ENCODE measurements at regions not wholly inside any gene's neighbourhood (a gene's known extent, or its start where the extent isn't known, plus 50 kb on each side); places are given as distances from the start of the nearest gene placed in this dataset.

GRCh38 chr4:141814499-141814898 is 178.1 kb downstream of the IL15 start:
- TF ChIP-seq MIER2 (CRISPR knock-in tag; IDR thresholded peaks at IDR 0.05) (no peak), ZNF256 (CRISPR knock-in tag; conservative IDR thresholded peaks at IDR 0.05) (no peak), ZNF75D (CRISPR knock-in tag; IDR thresholded peaks at IDR 0.05; ENCODE audit: borderline replicate concordance) (no peak), ATF2 (CRISPR knock-in tag; IDR thresholded peaks at IDR 0.05) (no peak), KMT2B (CRISPR knock-in tag; IDR thresholded peaks at IDR 0.05) (no peak)
- TF ChIP-seq, protein P1, sequence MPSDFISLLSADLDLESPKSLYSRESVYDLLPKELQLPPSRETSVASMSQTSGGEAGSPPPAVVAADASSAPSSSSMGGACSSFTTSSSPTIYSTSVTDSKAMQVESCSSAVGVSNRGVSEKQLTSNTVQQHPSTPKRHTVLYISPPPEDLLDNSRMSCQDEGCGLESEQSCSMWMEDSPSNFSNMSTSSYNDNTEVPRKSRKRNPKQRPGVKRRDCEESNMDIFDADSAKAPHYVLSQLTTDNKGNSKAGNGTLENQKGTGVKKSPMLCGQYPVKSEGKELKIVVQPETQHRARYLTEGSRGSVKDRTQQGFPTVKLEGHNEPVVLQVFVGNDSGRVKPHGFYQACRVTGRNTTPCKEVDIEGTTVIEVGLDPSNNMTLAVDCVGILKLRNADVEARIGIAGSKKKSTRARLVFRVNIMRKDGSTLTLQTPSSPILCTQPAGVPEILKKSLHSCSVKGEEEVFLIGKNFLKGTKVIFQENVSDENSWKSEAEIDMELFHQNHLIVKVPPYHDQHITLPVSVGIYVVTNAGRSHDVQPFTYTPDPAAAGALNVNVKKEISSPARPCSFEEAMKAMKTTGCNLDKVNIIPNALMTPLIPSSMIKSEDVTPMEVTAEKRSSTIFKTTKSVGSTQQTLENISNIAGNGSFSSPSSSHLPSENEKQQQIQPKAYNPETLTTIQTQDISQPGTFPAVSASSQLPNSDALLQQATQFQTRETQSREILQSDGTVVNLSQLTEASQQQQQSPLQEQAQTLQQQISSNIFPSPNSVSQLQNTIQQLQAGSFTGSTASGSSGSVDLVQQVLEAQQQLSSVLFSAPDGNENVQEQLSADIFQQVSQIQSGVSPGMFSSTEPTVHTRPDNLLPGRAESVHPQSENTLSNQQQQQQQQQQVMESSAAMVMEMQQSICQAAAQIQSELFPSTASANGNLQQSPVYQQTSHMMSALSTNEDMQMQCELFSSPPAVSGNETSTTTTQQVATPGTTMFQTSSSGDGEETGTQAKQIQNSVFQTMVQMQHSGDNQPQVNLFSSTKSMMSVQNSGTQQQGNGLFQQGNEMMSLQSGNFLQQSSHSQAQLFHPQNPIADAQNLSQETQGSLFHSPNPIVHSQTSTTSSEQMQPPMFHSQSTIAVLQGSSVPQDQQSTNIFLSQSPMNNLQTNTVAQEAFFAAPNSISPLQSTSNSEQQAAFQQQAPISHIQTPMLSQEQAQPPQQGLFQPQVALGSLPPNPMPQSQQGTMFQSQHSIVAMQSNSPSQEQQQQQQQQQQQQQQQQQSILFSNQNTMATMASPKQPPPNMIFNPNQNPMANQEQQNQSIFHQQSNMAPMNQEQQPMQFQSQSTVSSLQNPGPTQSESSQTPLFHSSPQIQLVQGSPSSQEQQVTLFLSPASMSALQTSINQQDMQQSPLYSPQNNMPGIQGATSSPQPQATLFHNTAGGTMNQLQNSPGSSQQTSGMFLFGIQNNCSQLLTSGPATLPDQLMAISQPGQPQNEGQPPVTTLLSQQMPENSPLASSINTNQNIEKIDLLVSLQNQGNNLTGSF (CRISPR knock-in tag; IDR thresholded peaks at IDR 0.05) = no peak
- Histone ChIP-seq H3K4me3 (replicated peaks in 1 of 3; ENCODE audit: insufficient read depth in 1 of 3, low read depth in 2 of 3, low read length in 3 of 3) (no peak overlapping the region), H3K9me3 (ENCODE audit: low read length) (peaks cover 30% of the 10 kb centered on the region; the same call in 1 of the 2 replicates), H2AFZ (ENCODE audit: low read length) (no peak overlapping the region), H3K4me1 (ENCODE audit: insufficient read depth, low read length) (no peaks in the 10 kb centered on the region), H3K4me2 (ENCODE audit: low read depth, low read length) (no peak overlapping the region), H3K36me3 (replicated peaks in 1 of 2; ENCODE audit: control insufficient read depth in 1 of 2, insufficient read depth in 2 of 2, low read length in 2 of 2) (no peaks in the 10 kb centered on the region), H3K27ac (ENCODE audit: extremely low read length, insufficient read depth, low read length) (no peak overlapping the region), H3K79me2 (ENCODE audit: insufficient read depth, low read length) (no peaks in the 10 kb centered on the region), H3K9ac (ENCODE audit: insufficient read depth, low read depth, low read length) (no peak overlapping the region), H3K27me3 (ENCODE audit: control insufficient read depth in 1 of 2, insufficient read depth in 2 of 2, low read length in 2 of 2) (no peaks in the 10 kb centered on the region), H4K20me1 (ENCODE audit: insufficient read depth, low read length) (no peaks in the 10 kb centered on the region)
- POLR2A ChIA-PET = no interaction called here
- FAIRE-seq (no peak), DNase-seq (ENCODE audit: low spot score) (no peak), ATAC-seq (no peak)
- intact Hi-C loops (cut with micrococcal nuclease; ENCODE audit: unreplicated experiment) (no loop called here), in situ Hi-C loops (cut with HindIII; ENCODE audit: extremely low pct_ligation_motif_present, low pct_unique_long_range_greater_than_20kb) (no loop called here)
- CTCF ChIA-PET (ENCODE audit: low intra/inter-chr PET ratio, low total read pairs) = no interaction called here
- BruUV-seq (replicated peaks) = no TSS peak
